Muscle of leg (tissue), 3 donors: ENCODE measurements at regions not wholly inside any gene's neighbourhood (a gene's known extent, or its start where the extent isn't known, plus 50 kb on each side); places are given as distances from the start of the nearest gene placed in this dataset.

Experiments
- DNase-seq: peaks from one replicate; pipeline ENCODE4 v3.0.0; 2013
- H3K27ac ChIP-seq: one replicate; pipeline ENCODE4 v1.5.1; 2013; ENCODE audit warnings: mild to moderate bottlenecking, low read length, control low read depth
- H3K27me3 ChIP-seq: one replicate; pipeline ENCODE4 v1.6.1; 2013; ENCODE audit warnings: low read length; ENCODE audit not compliant: control insufficient read depth, insufficient read depth
- H3K36me3 ChIP-seq: one replicate; pipeline ENCODE4 v1.6.1; 2013; ENCODE audit warnings: low read length; ENCODE audit not compliant: control insufficient read depth, insufficient read depth
- H3K4me1 ChIP-seq: one replicate; pipeline ENCODE4 v1.6.1; 2013; ENCODE audit warnings: low read length; ENCODE audit not compliant: control insufficient read depth, insufficient read depth
- H3K4me3 ChIP-seq: one replicate; pipeline ENCODE4 v1.5.1; 2013; ENCODE audit warnings: low read length, control low read depth
- H3K9me3 ChIP-seq: replicated peaks from 2 replicates; pipeline ENCODE4 v1.6.1; 2013; ENCODE audit warnings: low read depth, low read length; ENCODE audit not compliant: control insufficient read depth
- WGBS: methylation state at CpG from one replicate; pipeline ENCODE4 v1.1.5; 2013; ENCODE audit warnings: missing lambda C conversion rate; ENCODE audit not compliant: insufficient coverage; 5-methylcytosine and 5-hydroxymethylcytosine counted together

DNA sequence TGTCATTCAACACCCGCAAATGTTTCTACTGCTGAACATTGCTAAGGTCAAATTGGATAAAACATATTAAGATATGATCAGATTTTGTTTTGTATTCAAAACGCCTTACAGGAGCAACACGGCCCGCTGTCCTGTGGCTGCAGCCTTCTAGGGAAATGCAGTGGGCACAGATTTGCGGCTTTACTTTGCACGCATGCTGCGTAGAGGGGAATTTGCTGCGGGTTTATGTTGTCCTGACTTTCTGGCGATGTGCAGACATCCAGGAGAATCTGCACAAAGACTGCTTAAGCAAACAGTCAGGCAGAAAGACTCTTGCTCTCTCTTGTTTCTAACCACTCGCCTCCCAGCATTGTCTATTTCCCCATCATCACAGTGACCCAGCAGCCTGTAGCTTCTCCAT is 88.3 kb downstream of the LRRC30 start:
- WGBS: 81% methylated on average over 7 of the region's 10 CpGs
- H3K4me3 ChIP-seq: no peak overlapping the region

GRCh38 chr18:7321831-7322230 is 90.9 kb downstream of the LRRC30 start:
- Histone ChIP-seq H3K27ac (no peak overlapping the region), H3K4me1 (no peaks in the 10 kb centered on the region), H3K27me3 (no peaks in the 10 kb centered on the region), H3K4me3 (no peak overlapping the region), H3K9me3 (no peaks in the 10 kb centered on the region), H3K36me3 (no peaks in the 10 kb centered on the region)
- no peak for DNase-seq

More for the DNA sequence above, 88.3 kb downstream of the LRRC30 start:
- DNase-seq: no peak
- H3K36me3 ChIP-seq: no peaks in the 10 kb centered on the region
- H3K4me1 ChIP-seq: no peaks in the 10 kb centered on the region
- H3K9me3 ChIP-seq: no peaks in the 10 kb centered on the region
- H3K27me3 ChIP-seq: no peaks in the 10 kb centered on the region
- H3K27ac ChIP-seq: no peak overlapping the region

GRCh38 chr18:7322817-7323485 is 92.1 kb downstream of the LRRC30 start:
- Histone ChIP-seq H3K27me3 (no peaks in the 10 kb centered on the region), H3K36me3 (no peaks in the 10 kb centered on the region), H3K27ac (no peak overlapping the region), H3K4me1 (no peaks in the 10 kb centered on the region), H3K4me3 (no peak overlapping the region), H3K9me3 (no peaks in the 10 kb centered on the region)
- DNase-seq: no peak
- 24% methylated on average over 8 of the region's 8 CpGs for WGBS

DNA sequence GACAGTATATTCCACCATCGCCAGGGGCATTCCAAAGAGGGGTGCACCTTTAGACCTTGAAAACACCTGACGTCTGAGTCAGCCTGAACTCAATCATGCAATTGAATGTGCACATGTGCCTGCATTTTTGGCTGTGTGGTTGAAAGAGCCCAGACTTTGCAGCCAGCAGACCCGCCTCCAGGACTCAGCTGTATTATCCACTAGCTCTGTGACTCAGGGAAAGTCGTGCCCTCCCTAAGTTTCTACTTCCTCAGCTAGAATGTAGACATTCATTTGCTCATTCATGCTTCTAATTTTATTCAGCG is 94.2 kb downstream of the LRRC30 start:
- H3K9me3 ChIP-seq: no peaks in the 10 kb centered on the region
- DNase-seq: no peak
- H3K27ac ChIP-seq: no peak overlapping the region
- no peak overlapping the region for H3K4me3 ChIP-seq
- H3K36me3 ChIP-seq: no peaks in the 10 kb centered on the region
- no peaks in the 10 kb centered on the region for H3K4me1 ChIP-seq
- H3K27me3 ChIP-seq: no peaks in the 10 kb centered on the region
- WGBS: 62% methylated on average over 3 of the region's 5 CpGs

DNA sequence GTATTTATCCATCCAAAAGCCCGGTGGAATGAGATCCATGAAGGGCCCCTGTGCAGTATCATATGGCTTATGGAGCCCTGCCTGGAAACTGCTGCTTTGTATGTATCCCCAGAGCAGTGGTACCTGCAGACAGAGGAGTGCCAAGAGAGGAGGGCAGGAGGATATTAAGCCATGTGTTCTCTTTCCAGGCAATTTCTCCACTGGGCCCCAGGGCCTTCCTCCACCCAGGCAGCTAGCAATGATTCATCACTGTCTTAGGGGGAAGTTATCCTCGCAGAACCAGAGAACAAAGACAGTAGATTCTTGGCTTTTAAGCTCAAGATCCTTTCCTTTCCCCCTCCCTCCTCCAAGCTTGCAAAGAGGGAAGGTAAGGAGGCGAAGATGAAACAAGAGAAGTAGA is 98.1 kb downstream of the LRRC30 start:
- no peak overlapping the region for H3K4me3 ChIP-seq
- H3K9me3 ChIP-seq: no peaks in the 10 kb centered on the region
- H3K27ac ChIP-seq: no peak overlapping the region
- no peaks in the 10 kb centered on the region for H3K36me3 ChIP-seq
- no peaks in the 10 kb centered on the region for H3K27me3 ChIP-seq
- DNase-seq: no peak
- no CpG with 5 or more reads among the region's 3 CpGs for WGBS
- H3K4me1 ChIP-seq: no peaks in the 10 kb centered on the region

- WGBS: no CpG with 5 or more reads among the region's 1 CpG
- Histone ChIP-seq H3K4me3 (no peak overlapping the region), H3K36me3 (no peaks in the 10 kb centered on the region), H3K27me3 (no peaks in the 10 kb centered on the region), H3K27ac (no peak overlapping the region), H3K9me3 (no peaks in the 10 kb centered on the region), H3K4me1 (no peaks in the 10 kb centered on the region)
- DNase-seq: no peak
Measured at GRCh38 chr18:7332452-7332851, 101.6 kb downstream of the LRRC30 start.

DNA sequence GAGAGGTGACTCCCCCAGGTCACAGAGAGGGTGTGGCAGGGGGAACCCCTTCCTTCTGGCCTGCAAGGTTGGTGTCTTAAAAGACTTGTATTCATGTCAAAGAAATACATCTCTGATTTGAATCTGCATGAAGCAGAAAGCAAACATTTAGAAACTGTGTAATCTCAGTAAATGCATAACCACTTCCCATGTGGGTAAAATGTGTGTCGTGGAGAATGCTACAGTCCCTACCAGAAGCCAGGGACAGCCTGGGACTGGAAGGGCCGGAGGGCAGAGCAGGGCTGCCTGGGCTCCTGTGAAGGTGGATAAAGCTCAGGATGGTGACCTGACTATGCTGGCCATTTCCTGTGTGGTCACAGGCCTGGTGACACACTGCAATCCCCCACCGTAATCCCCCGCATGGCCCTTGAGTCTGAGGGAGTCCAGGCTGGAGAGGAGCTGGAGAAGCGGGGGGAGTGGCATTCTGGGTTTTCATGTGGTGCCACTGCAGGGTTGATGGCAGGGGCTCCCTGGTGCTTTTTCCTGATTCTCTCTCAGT is 102.2 kb downstream of the LRRC30 start:
- Histone ChIP-seq H3K4me3 (no peak overlapping the region), H3K27me3 (no peaks in the 10 kb centered on the region), H3K9me3 (no peaks in the 10 kb centered on the region), H3K36me3 (no peaks in the 10 kb centered on the region), H3K4me1 (no peaks in the 10 kb centered on the region), H3K27ac (no peak overlapping the region)
- no peak for DNase-seq
- WGBS: 94% methylated on average over 3 of the region's 5 CpGs

GRCh38 chr18:7334973-7335568 is 104.2 kb downstream of the LRRC30 start:
- Histone ChIP-seq H3K9me3 (no peaks in the 10 kb centered on the region), H3K27ac (no peak overlapping the region), H3K4me3 (no peak overlapping the region), H3K4me1 (no peaks in the 10 kb centered on the region), H3K36me3 (no peaks in the 10 kb centered on the region), H3K27me3 (no peaks in the 10 kb centered on the region)
- DNase-seq: no peak
- WGBS: no CpG with 5 or more reads among the region's 3 CpGs

GRCh38 chr18:7336623-7337022 is 105.7 kb downstream of the LRRC30 start:
- Histone ChIP-seq H3K36me3 (no peaks in the 10 kb centered on the region), H3K27ac (no peak overlapping the region)
- DNase-seq: no peak

GRCh38 chr18:7338846-7339245 is 108.0 kb downstream of the LRRC30 start:
- H3K4me3 ChIP-seq: no peak overlapping the region
- no peaks in the 10 kb centered on the region for H3K9me3 ChIP-seq
- no peak overlapping the region for H3K27ac ChIP-seq
- no peaks in the 10 kb centered on the region for H3K36me3 ChIP-seq
- no peaks in the 10 kb centered on the region for H3K27me3 ChIP-seq
- H3K4me1 ChIP-seq: no peaks in the 10 kb centered on the region
- WGBS: no CpG with 5 or more reads among the region's 2 CpGs
- no peak for DNase-seq

More at GRCh38 chr18:7336623-7337022, 105.7 kb downstream of the LRRC30 start:
- no peak overlapping the region for H3K4me3 ChIP-seq
- H3K9me3 ChIP-seq: no peaks in the 10 kb centered on the region
- no peaks in the 10 kb centered on the region for H3K4me1 ChIP-seq
- WGBS: no CpG with 5 or more reads among the region's 1 CpG
- H3K27me3 ChIP-seq: no peaks in the 10 kb centered on the region
